Neural progenitor cell (in vitro differentiated cells): ENCODE measurements at regions not wholly inside any gene's neighbourhood (a gene's known extent, or its start where the extent isn't known, plus 50 kb on each side); places are given as distances from the start of the nearest gene placed in this dataset.

Experiments used
- CTCF ChIP-seq: fragments of 200-600 bp; sonication (generic); IDR thresholded peaks from 2 replicates; pipeline ENCODE4 v1.5.1; 2017; ENCODE audit warnings: antibody characterized with exemption, mild to moderate bottlenecking
- EZH2phosphoT487 ChIP-seq: fragments of 200-600 bp; sonication (generic); IDR thresholded peaks from 2 replicates; pipeline ENCODE4 v1.6.1; 2017; ENCODE audit warnings: antibody characterized with exemption

GRCh38 chr1:87790756-87791155 is 462.1 kb downstream of the LMO4 start:
- TF ChIP-seq EZH2phosphoT487 (no peak), CTCF (no peak)
